NCI-H524 (cell line): ENCODE measurements at regions not wholly inside any gene's neighbourhood (a gene's known extent, or its start where the extent isn't known, plus 50 kb on each side); places are given as distances from the start of the nearest gene placed in this dataset.

ENCODE experiments used
- DNase-seq, 2 experiments: peaks; one replicate each; lab custom pipeline; 2025; lab: John Stamatoyannopoulos, UW

GRCh38 chr10:47143473-47143872, 156.5 kb upstream of the GDF10 start:
- DNase-seq: no peak

- no peak for DNase-seq
Measured at GRCh38 chr10:47144525-47144924, 155.5 kb upstream of the GDF10 start.

GRCh38 chr10:47145290-47145934, 154.6 kb upstream of the GDF10 start:
- DNase-seq: no peak

- no peak for DNase-seq
Measured at GRCh38 chr10:47146572-47146971, 153.4 kb upstream of the GDF10 start.

GRCh38 chr10:47147186-47147585, 152.8 kb upstream of the GDF10 start:
- DNase-seq: no peak

GRCh38 chr10:47150581-47150980, 149.4 kb upstream of the GDF10 start:
- DNase-seq: no peak

- DNase-seq: no peak
Measured at GRCh38 chr10:47151920-47152319, 148.1 kb upstream of the GDF10 start.

GRCh38 chr10:47152861-47153349, 147.1 kb upstream of the GDF10 start:
- DNase-seq: no peak

- no peak for DNase-seq
Measured at GRCh38 chr10:47154762-47155161, 145.2 kb upstream of the GDF10 start.

GRCh38 chr10:47156873-47157272, 143.1 kb upstream of the GDF10 start:
- DNase-seq: no peak

GRCh38 chr10:47158116-47159071, 141.6 kb upstream of the GDF10 start:
- no peak for DNase-seq

GRCh38 chr10:47159361-47160260, 140.4 kb upstream of the GDF10 start:
- DNase-seq: no peak

GRCh38 chr10:47160261-47160908, 139.6 kb upstream of the GDF10 start:
- DNase-seq: no peak

GRCh38 chr10:47160967-47161366, 139.0 kb upstream of the GDF10 start:
- DNase-seq: no peak

- DNase-seq: no peak
Measured at GRCh38 chr10:47161465-47161864, 138.5 kb upstream of the GDF10 start.

GRCh38 chr10:47164126-47164799, 135.7 kb upstream of the GDF10 start:
- no peak for DNase-seq

GRCh38 chr10:47164800-47165128, 135.2 kb upstream of the GDF10 start:
- no peak for DNase-seq

- DNase-seq: no peak
Measured at GRCh38 chr10:47165168-47165710, 134.8 kb upstream of the GDF10 start.

GRCh38 chr10:47165711-47166404, 134.1 kb upstream of the GDF10 start:
- no peak for DNase-seq

GRCh38 chr10:47166405-47166777, 133.6 kb upstream of the GDF10 start:
- no peak for DNase-seq
